ENCODE measurements at regions not wholly inside any gene's neighbourhood (a gene's known extent, or its start where the extent isn't known, plus 50 kb on each side); places are given as distances from the start of the nearest gene placed in this dataset.

DNA sequence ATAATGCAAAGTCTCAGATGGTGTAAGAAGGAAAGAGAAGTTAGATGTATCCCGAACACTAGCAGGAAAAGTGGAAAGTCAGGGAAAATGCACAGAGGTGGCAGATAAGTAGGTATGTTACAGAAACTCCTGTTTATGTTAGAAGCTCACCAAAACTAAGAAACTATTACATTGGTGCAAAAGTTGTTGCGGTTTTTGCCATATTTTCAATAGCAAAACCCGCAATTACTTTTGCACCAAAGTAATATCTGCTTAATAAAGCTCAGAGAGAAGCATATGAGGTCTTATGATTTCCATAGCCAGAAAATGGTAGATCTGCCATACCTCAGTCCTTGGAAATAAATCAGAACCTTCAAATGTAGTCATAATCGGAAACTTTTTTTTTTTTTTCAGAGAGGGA lies 1035.6 kb downstream of the PCDH7 start:
- no peak for DNase-seq (ENCODE audit: low spot score)
- Histone ChIP-seq H3K27ac (no peak overlapping the region), H3K4me3 (no peak overlapping the region)
- TF ChIP-seq CTCF (IDR thresholded peaks at IDR 0.05) = no peak

GRCh38 chr4:31768756-31769155 lies 1048.6 kb downstream of the PCDH7 start:
- Histone ChIP-seq H3K27ac (no peak overlapping the region), H3K4me3 (no peak overlapping the region)
- TF ChIP-seq CTCF (IDR thresholded peaks at IDR 0.05) = no peak
- no peak for DNase-seq (ENCODE audit: low spot score)

- Histone ChIP-seq H3K27ac (no peak overlapping the region), H3K4me3 (no peak overlapping the region)
- DNase-seq (ENCODE audit: low spot score) = no peak
- no peak for TF ChIP-seq CTCF (IDR thresholded peaks at IDR 0.05)
These were observed 1063.1 kb downstream of the PCDH7 start for GRCh38 chr4:31783311-31783710.

- H3K27ac ChIP-seq = no peak overlapping the region
- no peak overlapping the region for H3K4me3 ChIP-seq
- no peak for DNase-seq (ENCODE audit: low spot score)
- TF ChIP-seq CTCF (IDR thresholded peaks at IDR 0.05) = no peak
These were observed 1064.4 kb downstream of the PCDH7 start for GRCh38 chr4:31784558-31784957.

- H3K4me3 ChIP-seq = no peak overlapping the region
- no peak for DNase-seq (ENCODE audit: low spot score)
- no peak for TF ChIP-seq CTCF (IDR thresholded peaks at IDR 0.05)
- H3K27ac ChIP-seq = no peak overlapping the region
These were observed 1067.5 kb downstream of the PCDH7 start for GRCh38 chr4:31787701-31788100.

DNA sequence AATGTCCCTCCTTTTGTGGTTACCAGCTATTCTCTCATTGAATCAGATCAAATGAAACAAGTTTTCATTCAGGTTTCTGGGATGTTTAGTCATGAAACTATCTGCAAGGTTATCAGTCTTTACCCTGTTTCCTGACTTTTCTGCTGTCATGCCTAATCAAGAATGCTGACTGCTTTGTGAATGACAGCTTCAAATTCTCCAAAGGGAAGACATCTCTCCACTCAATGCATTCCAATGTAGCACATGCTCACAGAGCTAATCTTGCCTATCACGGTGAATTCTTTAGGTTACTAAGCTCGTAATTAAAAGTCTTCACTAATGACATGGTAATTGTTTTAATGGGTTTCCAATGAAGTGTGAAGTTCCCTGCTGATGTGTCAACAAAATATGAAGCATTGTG lies 1068.5 kb downstream of the PCDH7 start:
- no peak for TF ChIP-seq CTCF (IDR thresholded peaks at IDR 0.05)
- no peak for DNase-seq (ENCODE audit: low spot score)
- Histone ChIP-seq H3K27ac (no peak overlapping the region), H3K4me3 (no peak overlapping the region)

GRCh38 chr4:31791666-31792065 lies 1071.5 kb downstream of the PCDH7 start:
- no peak overlapping the region for H3K4me3 ChIP-seq
- no peak overlapping the region for H3K27ac ChIP-seq
- no peak for DNase-seq (ENCODE audit: low spot score)
- TF ChIP-seq CTCF (IDR thresholded peaks at IDR 0.05) = no peak
